A172 (cell line): ENCODE measurements at regions not wholly inside any gene's neighbourhood (a gene's known extent, or its start where the extent isn't known, plus 50 kb on each side); places are given as distances from the start of the nearest gene placed in this dataset.
"Not testable (repeated sequence)": the region's sequence is repeated elsewhere in the genome, so short reads cannot be mapped to it uniquely, and the experiment has no call there.

Source experiments
- DNase-seq: peaks from one replicate; pipeline ENCODE4 v3.0.0-alpha.2; 2015; ENCODE audit warnings: low spot score

- DNase-seq, result peak; percentile 8
Observed at GRCh38 chr2:41294331-41294730, 753.5 kb upstream of the PKDCC start.

GRCh38 chr2:41313082-41313481, 734.7 kb upstream of the PKDCC start:
- peak; percentile 11 for DNase-seq

DNA sequence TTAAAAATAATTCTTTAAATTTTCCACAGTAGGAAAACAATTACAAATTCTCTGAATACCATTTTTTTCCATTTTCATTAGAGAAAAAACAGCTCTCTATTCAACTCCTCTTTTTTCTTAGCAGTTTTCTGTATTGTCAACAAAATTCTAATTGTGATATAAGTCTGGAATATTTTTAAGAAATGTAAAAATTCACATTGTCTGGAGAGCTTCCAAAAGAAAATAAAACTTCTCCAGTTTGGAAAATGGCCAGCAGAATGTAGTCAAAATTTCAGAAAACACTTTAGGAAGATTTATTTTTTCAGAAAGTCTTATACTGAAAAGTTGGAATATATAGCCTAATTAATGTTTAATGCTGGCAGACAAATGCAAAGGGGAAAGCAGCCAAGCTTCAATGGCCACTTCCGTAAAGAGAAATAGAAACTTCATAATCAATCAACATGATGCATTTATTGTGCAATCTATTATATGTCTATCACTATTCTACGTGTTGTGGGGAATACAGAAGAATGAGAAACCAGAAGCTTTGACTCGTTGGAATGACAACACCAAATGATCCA, 733.2 kb upstream of the PKDCC start:
- DNase-seq, result no peak

- no peak for DNase-seq
Observed at GRCh38 chr2:41319437-41319836, 728.4 kb upstream of the PKDCC start.

DNA sequence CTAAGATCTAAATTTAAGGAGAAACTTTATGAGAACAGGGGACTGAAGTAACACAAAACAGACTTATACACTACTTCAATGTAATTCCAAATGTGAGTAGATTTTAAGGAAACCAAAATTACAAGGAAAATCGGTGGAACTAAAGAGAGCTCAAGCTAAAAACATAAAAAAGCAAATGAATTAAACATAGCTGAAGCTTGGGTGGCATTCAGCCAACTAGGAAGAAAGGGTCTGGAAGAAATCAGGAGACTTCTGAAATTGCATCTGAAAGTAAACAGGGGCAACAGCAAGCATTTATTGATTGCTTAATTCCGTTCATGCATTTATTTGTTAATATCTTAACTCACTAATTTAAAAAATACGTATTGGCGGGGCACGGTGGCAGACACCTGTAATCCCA, 727.3 kb upstream of the PKDCC start:
- DNase-seq, result no peak

GRCh38 chr2:41321351-41321750, 726.5 kb upstream of the PKDCC start:
- DNase-seq, result no peak

- no peak for DNase-seq
Observed at GRCh38 chr2:41326851-41327250, 721.0 kb upstream of the PKDCC start.

- no peak for DNase-seq
Observed at GRCh38 chr2:41329040-41329439, 718.8 kb upstream of the PKDCC start.

GRCh38 chr2:41334159-41334558, 713.7 kb upstream of the PKDCC start:
- no peak for DNase-seq

DNA sequence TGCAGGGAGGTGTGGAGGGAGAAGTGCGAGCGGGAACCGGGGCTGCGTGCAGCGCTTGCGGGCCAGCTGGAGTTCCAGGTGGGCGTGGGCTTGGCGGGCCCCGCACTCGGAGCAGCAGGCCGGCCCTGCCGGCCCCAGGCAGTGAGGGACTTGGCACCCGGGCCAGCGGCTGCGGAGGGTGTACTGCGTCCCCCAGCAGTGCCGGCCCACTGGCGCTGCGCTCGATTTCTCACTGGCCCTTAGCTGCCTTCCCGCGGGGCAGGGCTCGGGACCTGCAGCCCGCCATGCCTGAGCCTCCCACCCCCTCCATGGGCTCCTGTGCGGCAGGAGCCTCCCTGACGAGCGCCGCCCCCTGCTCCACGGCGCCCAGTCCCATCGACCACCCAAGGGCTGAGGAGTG, 712.2 kb upstream of the PKDCC start:
- DNase-seq, result not testable (repeated sequence)

- no peak for DNase-seq
Observed at GRCh38 chr2:41337956-41338355, 709.9 kb upstream of the PKDCC start.

DNA sequence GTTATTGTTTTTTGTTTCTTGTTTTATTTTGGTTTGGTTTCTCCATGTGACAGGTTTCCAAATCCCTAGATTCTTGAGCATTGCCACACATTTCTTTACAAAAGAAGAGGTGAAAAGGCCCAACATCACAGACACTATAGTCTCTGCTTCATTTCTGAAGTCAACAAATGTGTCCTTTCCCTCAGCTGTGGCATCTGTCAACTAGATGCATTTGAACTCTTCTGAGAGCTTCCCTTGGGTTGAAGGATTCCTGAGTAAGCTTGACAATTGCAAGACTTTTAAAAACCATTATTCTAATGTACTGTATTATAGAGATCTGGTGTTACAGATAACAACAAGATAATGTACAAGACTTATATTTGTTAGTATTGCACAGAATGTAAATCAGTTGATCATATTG, 703.3 kb upstream of the PKDCC start:
- no peak for DNase-seq

DNA sequence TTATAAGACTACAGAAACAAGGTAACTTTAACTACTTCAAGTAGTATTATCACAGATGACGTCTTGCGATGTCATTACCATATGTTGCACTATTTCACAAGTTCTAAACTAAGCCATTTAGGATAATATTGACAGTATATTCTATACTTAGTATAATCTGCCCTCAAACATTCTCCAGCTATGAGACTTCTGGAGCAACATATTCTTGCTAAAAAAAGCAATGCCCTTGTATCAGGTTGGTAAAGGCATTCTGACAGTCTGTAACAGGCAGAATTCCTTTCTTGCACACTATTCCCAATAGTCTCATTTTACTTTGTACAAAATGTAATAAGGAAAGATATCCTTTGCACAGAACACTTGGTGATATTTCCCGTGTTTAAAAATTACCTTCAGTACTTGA, 694.8 kb upstream of the PKDCC start:
- no peak for DNase-seq

DNA sequence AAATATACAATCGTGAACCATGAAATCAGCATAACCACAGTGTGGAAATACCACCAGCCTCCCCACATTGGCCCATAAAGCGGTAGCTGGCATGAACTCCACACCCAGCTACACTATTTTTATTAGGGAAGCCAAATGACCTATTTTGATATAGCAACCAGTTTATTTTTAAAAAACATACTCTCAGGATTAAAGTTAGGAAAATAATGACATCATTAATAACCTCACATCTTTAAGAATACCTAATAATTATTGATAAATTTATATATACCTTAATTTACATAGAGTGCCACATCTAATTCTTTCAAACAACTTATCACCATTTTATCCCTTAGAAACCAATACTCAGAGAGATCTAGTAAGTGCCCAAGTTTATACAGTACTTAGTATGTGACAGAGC, 692.0 kb upstream of the PKDCC start:
- no peak for DNase-seq

DNA sequence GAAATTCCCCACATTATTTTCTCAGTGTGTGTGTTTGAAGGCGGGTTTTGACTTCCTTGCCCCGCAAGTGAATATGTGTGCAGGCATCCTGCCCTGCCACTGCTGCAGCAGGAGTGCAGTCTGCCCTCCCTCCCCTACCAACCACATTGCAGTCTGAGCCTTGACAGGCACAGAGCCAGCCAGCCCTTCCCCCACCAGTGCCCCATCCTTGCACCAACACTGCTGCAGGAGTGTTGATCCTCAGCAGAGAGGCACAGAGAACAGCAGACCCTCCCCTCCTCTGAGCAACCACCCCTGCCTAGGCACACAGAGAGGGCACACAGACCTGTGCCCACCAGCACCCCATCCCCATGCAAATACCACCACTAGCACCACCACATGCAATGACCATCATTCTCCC, 683.0 kb upstream of the PKDCC start:
- no peak for DNase-seq

- DNase-seq, result no peak
Observed at GRCh38 chr2:41375901-41376300, 671.9 kb upstream of the PKDCC start.

- no peak for DNase-seq
Observed at GRCh38 chr2:41377837-41378236, 670.0 kb upstream of the PKDCC start.

- DNase-seq, result no peak
Observed at GRCh38 chr2:41378420-41378819, 669.4 kb upstream of the PKDCC start.

GRCh38 chr2:41379496-41380221, 668.2 kb upstream of the PKDCC start:
- DNase-seq, result no peak

GRCh38 chr2:41381701-41382100, 666.1 kb upstream of the PKDCC start:
- no peak for DNase-seq

DNA sequence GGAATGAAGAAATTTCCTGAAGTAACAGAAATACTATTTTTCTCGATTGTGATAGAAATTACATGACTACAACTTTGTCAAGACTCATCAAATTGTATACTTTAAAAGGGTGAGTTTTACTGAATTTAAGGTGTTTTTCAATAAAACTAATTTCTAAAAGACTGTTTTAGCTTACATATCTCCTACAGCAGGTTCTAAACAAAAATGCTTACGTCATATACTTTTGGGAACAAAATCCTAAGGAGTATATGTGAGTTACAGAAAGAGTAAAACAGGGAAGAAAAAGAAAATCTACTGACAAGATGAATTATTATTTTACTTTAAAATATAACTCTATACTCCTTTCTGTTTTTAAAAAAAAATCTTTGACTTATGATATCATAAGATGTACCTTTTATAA, 660.3 kb upstream of the PKDCC start:
- DNase-seq, result no peak

DNA sequence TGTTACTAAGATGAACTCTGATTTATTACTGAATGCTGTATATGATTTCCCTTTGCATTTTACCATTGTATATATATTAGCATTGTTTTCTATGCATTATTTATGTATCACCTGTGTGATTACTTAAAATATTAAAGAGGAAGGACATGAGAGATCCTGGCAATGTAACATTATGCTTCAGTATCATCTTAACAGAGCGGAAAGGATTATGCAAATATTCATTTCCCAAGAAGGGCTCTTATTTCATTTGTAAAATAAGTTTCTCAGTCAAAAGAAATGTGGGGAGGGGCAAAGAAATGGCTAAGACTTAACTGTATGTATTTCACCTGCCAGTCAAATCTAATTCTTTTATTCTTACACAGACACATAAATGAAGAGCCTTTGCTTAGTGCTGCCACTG, 654.2 kb upstream of the PKDCC start:
- DNase-seq, result no peak

DNA sequence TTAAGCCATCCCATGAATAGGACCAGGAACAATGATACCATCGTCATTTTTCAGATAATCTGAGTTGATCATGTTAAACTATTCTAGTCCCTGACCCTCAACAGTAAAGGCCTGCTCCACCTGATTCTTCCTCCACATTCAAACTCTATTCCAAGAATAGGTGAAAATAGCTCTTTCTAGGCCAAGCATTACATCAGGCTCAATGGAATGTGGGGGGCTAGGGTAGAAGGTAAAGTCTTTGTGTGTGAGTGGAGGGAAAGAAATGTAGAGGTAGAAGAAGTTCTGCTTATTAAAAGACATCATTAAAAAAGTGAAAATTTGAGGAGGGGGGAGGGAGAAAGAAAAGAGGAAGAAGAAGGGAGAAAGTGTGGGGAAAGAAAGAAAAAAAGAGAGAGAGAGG, 653.3 kb upstream of the PKDCC start:
- DNase-seq, result no peak

DNA sequence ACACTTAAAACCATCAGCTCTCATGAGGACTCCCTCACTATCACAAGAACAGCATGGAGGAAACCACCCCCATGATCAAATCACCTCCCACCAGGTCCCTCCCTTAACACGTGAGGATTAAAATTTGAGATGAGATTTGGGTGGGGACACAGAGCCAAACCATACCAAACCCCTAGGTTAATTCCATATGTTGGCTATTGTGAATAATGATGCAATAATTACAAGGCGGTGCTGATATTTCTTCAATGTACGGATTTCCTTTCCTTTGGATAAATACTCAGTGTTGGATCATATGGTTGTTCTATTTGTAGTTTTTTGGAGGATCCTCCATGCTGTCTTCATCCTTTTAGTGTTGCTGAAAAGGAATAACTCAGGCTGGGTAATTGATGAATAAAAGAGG, 652.1 kb upstream of the PKDCC start:
- no peak for DNase-seq
